ENCODE measurements at regions not wholly inside any gene's neighbourhood (a gene's known extent, or its start where the extent isn't known, plus 50 kb on each side); places are given as distances from the start of the nearest gene placed in this dataset.

GRCh38 chr7:82567841-82568240 lies 124.3 kb upstream of the CACNA2D1 start:
- no peak for TF ChIP-seq CTCF (IDR thresholded peaks at IDR 0.05)
- no peak for TF ChIP-seq SIN3A (IDR thresholded peaks at IDR 0.05; ENCODE audit: borderline replicate concordance, insufficient read depth, low read depth, low read length)
- TF ChIP-seq REST (IDR thresholded peaks at IDR 0.05; ENCODE audit: insufficient read depth in 1 of 2, low read depth in 2 of 2, low read length in 1 of 2), result no peak
- TF ChIP-seq POLR2AphosphoS5 (IDR thresholded peaks at IDR 0.05; ENCODE audit: low read depth, low read length), result no peak
